CD4-positive, alpha-beta T cell treated with Interferon alpha-2 for 1 hour (primary cell): ENCODE measurements at regions not wholly inside any gene's neighbourhood (a gene's known extent, or its start where the extent isn't known, plus 50 kb on each side); places are given as distances from the start of the nearest gene placed in this dataset.

Source experiments
- DNase-seq, 2 donors: peaks; one replicate each; pipeline ENCODE4 v3.0.0-alpha.2; 2020 to 2022

DNA sequence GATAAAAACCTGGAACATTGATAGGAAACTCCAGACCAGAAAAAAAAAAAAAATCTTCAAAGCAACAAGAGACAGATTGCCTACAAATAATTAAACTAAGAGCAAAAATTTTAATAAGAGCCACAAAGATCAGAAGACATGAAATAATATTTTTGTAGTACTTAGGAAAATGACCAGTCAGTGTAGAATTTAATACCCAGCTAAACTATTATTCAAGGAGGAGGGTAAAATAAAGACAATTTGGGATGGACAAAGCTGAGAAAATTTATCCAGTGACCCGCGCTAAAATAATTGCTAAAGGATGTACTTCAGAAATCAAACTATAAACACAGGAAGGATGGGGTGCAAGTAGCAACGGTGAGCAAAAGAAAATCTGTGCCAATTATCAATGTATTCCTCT lies 133.2 kb downstream of the AQP9 start:
- no peak for DNase-seq

DNA sequence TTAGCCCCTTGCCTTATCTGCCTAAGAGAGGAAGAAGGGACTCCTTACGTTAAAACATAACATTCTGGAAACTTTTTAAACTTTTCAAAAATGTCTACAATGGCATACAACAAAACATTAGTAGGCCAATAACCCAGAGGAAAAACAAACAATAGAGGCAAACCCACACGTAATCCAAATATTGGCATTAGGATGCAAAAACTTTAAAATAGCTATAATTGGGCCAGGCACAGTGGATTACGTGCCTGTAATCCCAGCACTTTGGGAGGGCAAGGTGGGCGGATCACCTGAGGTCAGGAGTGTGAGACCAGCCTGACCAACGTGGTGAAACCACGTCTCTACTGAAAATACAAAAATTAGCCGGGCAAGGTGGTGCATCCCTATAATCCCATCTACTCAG lies 134.9 kb downstream of the AQP9 start:
- DNase-seq: no peak

DNA sequence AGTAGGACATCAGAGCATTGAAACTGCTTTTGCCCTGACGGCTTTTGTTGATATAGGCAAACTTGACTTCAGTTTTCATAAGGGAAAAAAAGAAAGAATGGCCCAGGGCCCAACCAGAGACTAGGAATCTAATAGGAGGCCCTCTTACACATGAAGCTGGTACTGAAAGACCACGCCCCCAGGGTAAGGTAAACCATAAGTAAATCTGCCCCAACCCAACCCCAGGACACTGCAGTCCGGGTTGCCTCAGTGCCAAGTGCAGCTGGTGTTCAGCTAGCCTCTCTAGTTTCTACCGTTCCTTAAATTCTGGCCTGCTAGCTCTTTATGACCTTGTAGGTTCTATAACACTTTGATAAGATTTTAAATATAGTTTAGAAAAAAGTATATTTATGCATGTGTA lies 136.7 kb downstream of the AQP9 start:
- DNase-seq: no peak

DNA sequence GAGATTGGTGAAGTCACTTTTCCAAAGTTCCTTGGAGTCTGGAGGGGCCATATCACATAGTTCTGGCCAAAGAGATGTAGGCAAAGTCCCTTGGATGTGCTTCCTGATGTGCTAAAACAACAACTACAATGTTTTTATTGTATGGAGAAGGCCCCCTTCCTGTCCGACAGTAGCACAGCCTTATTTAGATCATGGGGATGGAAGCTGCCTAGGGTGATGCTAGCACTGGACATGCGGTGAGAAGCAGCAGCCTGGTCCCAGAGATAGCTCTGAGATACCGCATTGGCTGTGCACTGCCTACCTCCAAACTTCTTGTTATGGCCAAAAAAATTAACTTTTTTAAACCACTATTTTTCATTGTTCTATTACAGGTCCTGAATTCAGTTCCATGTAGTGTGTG lies 137.6 kb downstream of the AQP9 start:
- no peak for DNase-seq

DNA sequence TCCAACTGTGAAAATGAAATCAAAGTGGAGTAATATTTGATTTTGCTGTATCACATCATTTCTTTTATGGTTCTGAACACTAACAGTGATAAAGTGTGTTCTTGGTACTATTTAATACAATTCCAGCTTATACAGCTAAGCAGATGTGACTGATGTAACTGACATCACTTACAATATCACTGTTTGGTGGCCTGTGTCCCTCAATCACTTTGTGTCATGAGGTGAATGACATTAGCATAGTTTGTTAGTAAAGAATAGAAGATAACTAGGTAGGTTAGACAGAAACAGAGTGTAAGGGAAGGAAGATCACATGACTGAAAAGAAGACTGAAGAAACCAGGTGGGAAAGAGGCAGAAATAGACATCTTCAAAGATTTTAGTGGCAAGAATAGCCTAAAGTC lies 138.7 kb downstream of the AQP9 start:
- DNase-seq: no peak

DNA sequence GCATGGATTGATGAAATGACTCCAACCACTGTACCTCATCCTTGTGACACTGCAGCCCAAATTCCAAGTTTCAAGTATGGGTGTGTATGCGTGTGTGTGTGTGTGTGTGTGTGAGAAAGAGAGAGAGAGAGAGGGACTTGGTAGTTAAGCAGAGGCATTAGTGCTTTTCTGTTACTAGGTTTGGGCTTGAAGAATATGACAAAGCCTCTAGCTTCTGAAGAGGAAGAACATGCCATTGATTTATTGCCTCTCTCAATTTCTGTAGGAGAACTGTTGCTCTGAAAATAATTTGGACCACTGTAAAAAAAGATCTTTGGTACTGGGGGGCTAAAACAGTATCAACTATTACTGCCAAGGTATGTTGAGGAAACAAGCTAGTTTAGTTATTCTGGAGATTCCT lies 139.2 kb downstream of the AQP9 start:
- DNase-seq: no peak

DNA sequence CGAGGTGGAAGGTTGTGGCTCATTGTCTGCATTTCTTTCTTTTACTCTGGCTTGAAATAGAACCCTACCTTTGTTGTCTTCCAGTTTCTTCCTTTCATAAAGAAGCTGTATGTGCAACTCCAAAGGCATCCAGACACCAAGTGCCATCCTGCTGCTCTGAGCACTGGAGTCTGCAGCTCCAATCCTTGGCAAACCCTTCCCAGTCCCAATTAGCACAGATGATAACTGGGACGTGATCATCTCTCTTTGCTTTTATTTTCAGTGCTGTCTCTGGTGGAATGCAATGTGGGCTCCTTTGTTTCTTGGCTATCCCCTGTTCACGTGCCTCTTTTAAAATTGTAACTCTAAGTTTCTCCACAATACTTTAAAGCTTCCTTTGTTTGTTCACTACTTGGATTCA lies 140.9 kb downstream of the AQP9 start:
- no peak for DNase-seq

DNA sequence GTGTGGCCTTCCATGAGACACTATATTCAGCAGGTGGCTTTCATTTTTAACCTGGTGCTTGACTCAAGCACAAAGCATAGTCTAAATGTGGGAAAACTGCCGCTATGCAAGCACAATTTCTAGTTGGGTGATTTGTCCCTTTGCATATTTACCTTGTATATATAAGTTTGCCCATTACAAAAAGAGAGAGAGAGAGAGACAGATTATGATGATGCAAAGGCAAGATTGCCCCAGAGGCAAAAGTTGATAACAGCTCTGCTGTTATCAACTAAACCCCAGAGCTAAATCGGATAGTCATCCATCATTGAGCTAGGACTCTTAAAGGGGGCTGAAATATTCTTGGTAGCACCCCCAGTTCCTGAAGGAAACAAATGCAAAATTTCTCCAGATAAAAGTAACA lies 141.5 kb downstream of the AQP9 start:
- DNase-seq: no peak

DNA sequence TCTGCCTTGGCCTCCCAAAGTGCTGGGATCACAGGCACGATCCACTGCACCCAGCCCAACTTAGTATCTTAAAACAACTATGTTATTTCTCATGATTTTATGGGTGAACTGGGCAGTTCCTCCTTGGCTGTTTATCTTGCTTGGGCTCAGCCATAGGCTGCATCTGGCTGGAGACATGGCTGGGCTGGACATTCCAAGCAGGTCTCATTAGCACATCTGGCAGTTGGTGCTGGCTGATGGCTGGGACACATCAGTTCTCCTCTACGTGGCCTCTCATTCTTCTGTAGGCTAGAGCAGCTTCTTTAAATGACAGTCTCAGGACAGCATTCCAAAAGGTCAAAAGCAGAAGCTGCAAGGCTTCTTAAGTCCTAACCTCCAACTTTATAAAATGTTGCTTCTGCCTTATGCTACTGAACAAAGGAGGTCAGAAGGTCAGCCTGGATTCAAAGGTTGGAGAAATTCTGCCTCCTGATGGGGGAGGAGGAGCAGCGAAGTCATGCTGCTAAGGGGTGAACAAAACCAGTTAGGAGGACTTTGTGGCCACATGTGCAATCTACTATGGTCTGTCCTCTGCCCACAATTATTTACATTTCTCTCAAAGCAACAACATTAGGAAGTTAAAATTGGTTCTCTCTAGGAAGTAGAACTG lies 144.0 kb downstream of the AQP9 start:
- no peak for DNase-seq

DNA sequence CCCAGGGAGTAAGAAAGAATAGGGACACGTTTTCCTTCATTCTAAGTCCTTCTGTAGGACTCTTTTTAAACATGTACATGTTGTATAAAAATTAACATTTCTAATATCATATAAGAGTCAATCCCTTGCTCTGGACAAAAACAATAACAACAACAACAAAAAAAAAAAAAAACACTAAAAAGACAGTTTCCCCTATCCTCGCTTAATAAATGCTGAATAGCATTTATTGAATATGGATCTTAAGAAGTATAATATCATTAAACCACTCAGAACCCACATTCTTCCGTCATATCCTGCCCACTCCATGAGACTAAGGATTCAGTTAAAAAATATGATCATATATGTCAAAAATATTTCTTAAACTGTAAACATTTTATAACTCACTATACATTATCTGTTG lies 145.1 kb downstream of the AQP9 start:
- no peak for DNase-seq

DNA sequence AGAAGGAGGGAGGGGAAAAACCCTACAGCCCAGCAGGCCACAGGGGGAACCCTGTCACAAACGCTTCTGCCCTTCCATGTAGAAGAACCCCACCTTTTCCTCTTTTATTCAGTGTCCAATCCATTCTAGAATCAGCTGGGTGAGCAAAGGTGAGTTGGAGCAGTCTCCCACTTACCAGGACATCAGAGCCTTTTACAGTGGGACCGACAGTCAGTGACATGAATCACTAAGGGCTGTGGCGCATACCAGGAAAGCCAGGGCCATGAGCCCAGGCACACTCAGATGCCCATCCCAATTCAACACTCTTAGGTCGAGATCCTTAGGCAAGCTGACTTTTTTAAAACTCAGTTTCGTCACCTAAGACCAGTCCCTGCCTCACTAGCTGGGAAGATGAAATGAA lies 146.1 kb downstream of the AQP9 start:
- DNase-seq: no peak

DNA sequence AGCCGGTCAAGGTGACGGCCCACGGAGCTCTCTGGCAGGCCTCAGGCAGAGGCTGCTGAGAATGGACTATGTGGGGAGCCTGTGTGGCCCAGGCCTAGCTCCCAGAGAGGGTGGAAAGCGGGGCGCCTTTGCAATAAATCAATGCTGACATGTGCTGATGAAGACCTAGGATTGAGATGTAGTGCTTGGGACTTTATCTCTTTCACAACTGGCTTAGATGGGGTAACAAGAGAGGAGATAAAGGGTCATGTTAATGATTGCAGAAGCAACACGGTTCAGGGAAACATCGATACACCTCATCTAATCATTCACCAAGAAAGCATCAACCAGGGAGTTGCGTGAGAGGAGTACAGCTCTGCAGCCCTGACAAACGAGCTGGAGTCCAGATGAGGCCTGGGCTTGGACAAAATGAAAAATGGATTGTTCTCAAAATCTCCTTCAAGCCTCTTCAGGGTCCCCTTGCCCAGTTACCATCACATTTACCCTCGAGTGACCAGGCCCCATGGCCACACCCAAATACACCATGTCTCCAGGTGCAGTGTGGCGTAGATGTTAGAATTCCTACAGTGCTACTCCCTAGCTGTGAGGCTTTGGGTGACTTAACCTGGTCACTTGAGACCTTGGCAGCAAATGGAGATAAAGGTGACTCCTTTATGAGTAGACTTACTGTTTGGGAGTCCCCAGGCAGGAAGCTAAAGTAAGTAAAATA lies 146.4 kb upstream of the LIPC start:
- no peak for DNase-seq

DNA sequence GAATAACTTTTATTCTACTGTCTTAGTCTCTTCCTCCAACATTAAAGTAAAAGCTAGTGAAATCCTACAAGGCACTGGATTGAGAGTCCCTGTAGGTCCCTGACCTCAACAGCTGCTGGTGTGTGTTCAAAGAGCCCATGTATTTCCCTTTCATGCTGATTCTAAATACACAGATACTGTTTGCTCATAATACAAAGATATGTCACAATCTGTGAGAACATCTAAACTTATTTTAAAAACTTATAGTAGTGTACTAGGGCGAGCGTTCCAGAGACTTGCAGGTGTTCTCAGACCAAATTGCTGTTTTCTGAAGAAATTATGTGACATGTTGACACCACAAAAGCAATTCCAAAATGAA lies 145.9 kb upstream of the LIPC start:
- DNase-seq: no peak

DNA sequence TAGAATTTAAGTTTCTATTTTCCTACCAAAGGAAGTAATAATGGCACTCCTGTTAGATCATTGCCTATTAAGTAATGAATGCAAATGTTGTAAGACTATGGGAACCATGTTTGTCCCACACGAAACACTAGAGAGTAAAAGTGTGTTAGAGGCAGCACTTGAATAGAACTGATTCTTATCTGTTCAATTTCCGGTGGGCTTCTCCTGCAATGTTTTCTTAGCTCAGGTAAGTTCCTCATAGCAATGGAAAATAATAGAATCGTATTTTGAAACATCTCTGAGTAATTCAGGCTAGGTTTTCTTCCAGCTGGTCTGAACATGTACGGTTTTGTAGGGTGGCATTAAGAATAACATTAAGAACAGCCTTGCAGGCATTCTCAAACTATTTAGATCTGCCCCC lies 145.3 kb upstream of the LIPC start:
- DNase-seq: no peak

DNA sequence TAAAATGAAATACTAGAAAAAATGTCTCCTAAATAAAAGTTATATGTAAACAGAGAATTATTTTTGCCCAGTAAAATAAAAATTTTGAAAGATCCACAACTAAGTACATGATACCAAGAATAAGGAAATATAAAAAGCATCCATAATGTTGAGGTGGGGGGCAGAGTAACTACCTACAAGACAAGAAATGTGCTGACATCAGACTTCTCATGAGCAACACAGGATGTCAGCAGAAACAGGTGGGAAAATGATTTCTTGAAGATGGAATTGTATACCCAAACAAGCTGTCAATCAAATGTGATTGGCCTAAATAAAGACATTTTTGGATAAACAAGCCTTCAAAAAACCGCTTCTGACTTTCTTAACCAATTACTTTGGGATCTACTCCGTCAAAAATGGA lies 143.9 kb upstream of the LIPC start:
- no peak for DNase-seq

DNA sequence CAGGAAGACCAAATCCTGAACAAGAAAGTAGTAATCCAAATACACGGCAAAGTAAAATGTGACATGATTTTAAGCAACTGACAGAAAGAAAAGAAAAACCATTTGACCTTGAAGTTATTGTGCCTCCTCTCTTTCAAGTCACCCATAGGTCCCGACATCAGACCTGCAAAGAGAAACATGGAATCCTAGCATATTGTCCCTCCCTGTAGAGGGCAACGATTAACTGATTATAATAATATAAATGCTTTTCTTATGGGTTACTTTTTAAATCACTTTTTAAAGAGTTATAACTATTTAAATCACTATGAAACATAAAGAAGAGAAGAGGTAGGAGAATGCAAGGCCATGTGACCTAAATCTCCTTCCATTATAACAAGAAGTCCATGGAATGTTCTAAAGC lies 143.2 kb upstream of the LIPC start:
- DNase-seq: no peak

DNA sequence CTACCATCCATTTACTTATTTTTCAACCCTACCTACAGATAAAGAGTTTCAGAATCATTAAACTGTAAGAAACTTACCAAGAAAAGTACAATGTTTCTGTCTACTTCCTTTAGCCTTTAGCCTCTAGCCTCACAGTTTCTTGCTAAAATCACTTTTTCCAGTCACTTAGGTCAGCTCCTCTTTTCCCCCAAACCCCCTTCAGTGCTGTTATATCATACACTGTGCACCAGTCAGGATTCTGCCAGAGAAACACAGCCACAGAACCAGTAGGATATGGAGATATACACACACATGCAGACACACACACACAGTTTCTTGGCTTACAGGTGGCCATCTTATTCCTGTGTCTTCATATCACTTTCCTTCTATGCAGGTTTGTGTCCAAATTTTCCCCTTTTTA lies 139.9 kb upstream of the LIPC start:
- DNase-seq: no peak

DNA sequence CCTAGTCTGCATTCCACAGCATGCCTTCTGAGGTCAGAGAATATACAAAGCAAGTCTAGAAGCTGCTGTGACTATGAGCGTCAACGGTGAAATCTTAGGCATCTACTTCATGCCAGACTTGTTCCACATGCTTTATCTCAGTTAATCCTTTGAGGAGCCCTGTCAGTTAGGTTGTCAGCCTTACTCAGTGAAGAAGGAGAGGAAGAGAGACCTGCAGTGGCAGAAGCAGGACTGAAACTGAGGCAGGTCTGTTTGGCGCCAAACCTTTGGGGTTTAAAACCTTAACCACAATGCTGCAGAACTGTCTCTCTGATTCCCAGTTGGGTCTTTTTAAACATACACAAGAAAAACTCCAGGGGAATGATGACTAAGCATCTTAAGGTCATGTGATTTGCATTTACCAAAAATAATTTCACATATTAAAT lies 139.0 kb upstream of the LIPC start:
- DNase-seq: no peak

DNA sequence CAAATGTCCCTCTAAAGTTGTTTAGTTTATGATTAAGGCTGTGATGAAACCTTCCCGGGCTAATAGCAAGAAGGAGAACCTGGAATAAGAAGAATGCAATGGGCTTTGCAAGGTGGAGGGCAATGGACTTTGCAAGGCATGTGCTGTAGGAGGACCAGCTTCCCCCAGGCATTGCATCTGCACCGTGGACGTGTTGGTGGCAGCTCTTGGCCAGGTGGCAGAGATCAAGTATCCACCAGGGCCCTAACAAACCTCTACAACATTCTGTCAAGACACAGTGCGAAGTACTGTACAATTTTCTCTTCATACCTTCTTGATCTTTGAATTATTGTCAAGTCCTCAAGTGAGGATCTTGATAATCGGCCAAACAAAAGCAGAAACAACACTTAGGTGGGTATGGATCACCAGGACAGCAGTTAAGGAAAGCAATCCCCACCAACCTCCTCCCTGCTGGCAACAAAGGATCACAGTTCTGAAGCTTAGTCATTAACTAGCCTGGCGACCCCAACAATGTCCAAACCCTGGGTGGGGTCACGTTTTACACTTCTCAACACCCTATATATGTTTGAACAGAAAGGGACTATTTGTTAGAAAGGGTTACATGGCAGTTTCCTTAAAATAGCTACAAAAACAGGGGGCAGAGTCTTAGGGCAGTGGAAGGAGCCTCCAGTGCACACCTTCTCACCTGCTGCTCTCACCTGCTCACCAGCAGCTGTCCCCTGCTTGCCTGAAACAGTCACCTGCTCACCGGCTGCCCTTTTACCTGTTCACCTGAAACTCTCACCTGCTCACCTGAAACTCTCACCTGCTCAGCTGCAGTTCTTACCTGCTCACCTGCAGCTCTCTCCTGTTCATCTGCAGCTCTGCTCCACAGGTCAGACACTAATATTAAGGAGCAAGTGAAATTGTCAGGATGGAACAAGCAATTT lies 137.9 kb upstream of the LIPC start:
- no peak for DNase-seq

DNA sequence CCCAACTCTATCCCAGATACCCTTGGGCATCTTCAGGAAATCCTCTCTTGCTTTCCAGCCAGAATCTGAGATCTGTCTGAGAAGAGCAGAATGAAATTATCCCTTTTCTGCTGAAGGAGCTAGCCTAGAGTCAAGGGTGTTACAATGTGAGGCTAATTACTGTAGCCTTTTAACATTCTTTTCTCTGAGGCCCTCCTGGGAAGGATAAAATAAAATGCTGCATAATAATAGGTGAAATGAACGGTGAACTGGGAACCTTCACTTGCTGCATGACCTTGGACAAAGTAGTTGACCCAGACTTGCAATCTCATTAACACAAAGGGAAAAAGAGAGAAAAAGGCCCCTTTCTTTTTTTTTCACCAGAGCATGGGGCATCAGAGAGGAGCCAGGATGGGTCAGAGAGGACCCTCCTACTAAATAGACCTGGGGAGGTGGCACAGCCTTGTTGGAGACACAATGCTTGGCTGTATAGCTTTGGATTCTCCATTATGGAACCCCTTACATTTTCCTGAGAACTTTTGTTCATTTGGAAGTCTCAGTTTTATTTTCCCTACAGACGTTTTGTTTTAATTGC lies 137.0 kb upstream of the LIPC start:
- no peak for DNase-seq

DNA sequence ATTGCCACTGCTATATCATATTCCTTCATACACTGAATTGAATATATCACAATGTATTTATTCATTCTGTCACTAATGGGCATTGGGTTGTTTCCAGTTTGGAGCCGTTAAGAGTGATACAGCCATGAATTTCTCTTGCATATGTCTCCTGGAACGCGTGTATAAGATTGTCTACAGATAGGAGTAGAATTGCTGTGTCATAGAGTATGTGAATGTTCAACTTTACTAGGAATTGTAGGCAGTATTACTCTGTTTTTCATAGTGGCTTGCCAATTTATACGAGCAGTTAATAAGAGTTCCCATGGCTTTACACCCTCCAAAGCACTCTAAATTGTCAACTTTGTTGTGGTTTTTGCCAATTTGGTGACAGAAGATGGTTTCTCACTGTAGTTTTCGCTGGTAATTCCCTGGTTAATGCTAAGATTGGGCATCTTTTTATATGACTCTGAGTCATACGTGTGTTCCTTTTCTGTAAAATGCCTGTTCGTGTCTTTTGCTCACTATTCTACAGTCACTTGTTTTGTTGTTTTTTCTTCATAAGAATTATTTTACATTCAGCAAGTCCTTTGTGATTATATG lies 136.1 kb upstream of the LIPC start:
- no peak for DNase-seq

DNA sequence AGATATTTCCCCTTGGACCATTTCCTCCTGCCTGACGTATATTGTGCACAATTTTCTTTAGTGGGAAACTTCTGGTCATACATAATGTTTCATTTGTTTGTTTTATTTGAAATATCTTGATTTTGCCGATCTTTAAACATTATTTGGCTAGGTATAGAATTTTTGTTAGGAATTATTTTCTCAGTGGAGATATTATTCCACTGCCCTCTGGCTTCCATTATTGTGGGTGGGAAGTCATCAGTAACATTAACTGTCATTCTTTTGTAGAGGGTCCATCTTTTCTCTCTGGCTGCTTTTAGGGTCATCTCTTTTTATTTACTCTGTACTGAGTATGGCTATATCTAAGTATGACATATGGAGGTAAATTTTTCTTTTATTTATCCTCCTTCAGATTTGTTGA lies 135.5 kb upstream of the LIPC start:
- DNase-seq: no peak

DNA sequence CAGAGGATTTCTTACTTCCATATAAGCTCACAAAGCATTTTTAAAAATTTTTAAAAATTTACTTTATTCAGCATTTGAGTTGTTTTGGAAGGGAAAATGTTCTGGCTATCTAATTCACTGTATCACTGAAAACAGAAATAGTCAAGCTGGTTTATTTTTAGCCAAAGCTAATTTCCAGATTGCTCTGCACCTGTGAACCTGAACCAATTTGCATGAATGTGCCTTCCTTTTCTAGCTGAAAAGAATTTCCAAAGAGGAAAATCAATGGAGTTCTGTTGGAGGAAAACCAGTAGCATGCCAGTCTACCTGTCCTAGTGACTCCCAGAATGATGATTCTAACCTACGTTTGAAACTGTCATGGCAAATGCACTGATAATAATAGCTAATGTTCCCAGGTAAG lies 134.2 kb upstream of the LIPC start:
- DNase-seq: no peak
